Stimulated activated CD8-positive, alpha-beta memory T cell treated with anti-CD3 and anti-CD28 coated beads, Interleukin-7, amount 100 ng/mL, for 24 hours (primary cell): ENCODE measurements at regions not wholly inside any gene's neighbourhood (a gene's known extent, or its start where the extent isn't known, plus 50 kb on each side); places are given as distances from the start of the nearest gene placed in this dataset.
"Not testable (repeated sequence)": the region's sequence is repeated elsewhere in the genome, so short reads cannot be mapped to it uniquely, and the experiment has no call there.

ENCODE experiments used
- DNase-seq: peaks from one replicate; pipeline ENCODE4 v3.0.0-alpha.2; 2020; ENCODE audit warnings: low read depth

- DNase-seq, result no peak
These were observed 257.0 kb downstream of the MSX2 start for GRCh38 chr5:174981416-174981815.

GRCh38 chr5:174980952-174981351 is 256.6 kb downstream of the MSX2 start:
- no peak for DNase-seq

GRCh38 chr5:174972291-174972690 is 247.9 kb downstream of the MSX2 start:
- no peak for DNase-seq

GRCh38 chr5:174971210-174971609 is 246.8 kb downstream of the MSX2 start:
- DNase-seq, result no peak

- DNase-seq, result no peak
These were observed 246.1 kb downstream of the MSX2 start for GRCh38 chr5:174970502-174970901.

GRCh38 chr5:174953871-174954270 is 229.5 kb downstream of the MSX2 start:
- DNase-seq, result no peak

GRCh38 chr5:174951151-174951780 is 226.9 kb downstream of the MSX2 start:
- DNase-seq, result peak; percentile 9

- no peak for DNase-seq
These were observed 223.2 kb downstream of the MSX2 start for GRCh38 chr5:174947548-174947947.

- DNase-seq, result no peak
These were observed 221.5 kb downstream of the MSX2 start for GRCh38 chr5:174945853-174946252.

- DNase-seq, result no peak
These were observed 219.4 kb downstream of the MSX2 start for GRCh38 chr5:174943785-174944184.

- not testable (repeated sequence) for DNase-seq
These were observed 218.6 kb downstream of the MSX2 start for GRCh38 chr5:174943002-174943401.

- DNase-seq, result no peak
These were observed 213.1 kb downstream of the MSX2 start for GRCh38 chr5:174937201-174938123.

- no peak for DNase-seq
These were observed 211.6 kb downstream of the MSX2 start for GRCh38 chr5:174935854-174936474.

- DNase-seq, result not testable (repeated sequence)
These were observed 206.7 kb downstream of the MSX2 start for GRCh38 chr5:174931033-174931432.

- DNase-seq, result no peak
These were observed 201.2 kb downstream of the MSX2 start for GRCh38 chr5:174925586-174925985.

- no peak for DNase-seq
These were observed 198.6 kb downstream of the MSX2 start for GRCh38 chr5:174922955-174923354.

- no peak for DNase-seq
These were observed 196.6 kb downstream of the MSX2 start for GRCh38 chr5:174920906-174921550.

- DNase-seq, result no peak
These were observed 195.0 kb downstream of the MSX2 start for GRCh38 chr5:174919351-174919750.

GRCh38 chr5:174918655-174919054 is 194.3 kb downstream of the MSX2 start:
- no peak for DNase-seq

GRCh38 chr5:174917976-174918554 is 193.7 kb downstream of the MSX2 start:
- no peak for DNase-seq

- not testable (repeated sequence) for DNase-seq
These were observed 193.1 kb downstream of the MSX2 start for GRCh38 chr5:174917435-174917834.

GRCh38 chr5:174916924-174917323 is 192.5 kb downstream of the MSX2 start:
- not testable (repeated sequence) for DNase-seq
